Skeletal muscle tissue (tissue), 3 donors: ENCODE measurements at regions not wholly inside any gene's neighbourhood (a gene's known extent, or its start where the extent isn't known, plus 50 kb on each side); places are given as distances from the start of the nearest gene placed in this dataset.
"Not testable (repeated sequence)": the region's sequence is repeated elsewhere in the genome, so short reads cannot be mapped to it uniquely, and the experiment has no call there.

Source experiments
- H3K27ac ChIP-seq: one replicate; pipeline ENCODE4 v1.7.0; 2013; ENCODE audit warnings: mild to moderate bottlenecking, low read depth, low read length, inconsistent platforms
- H3K27me3 ChIP-seq, 3 donors: one replicate each; pipeline ENCODE4 v1.7.0; 2013; ENCODE audit warnings: low read length in 3 of 3; ENCODE audit not compliant: control insufficient read depth in 3 of 3, insufficient read depth in 3 of 3
- H3K36me3 ChIP-seq, 3 donors: one replicate each; pipeline ENCODE4 v1.7.0; 2013; ENCODE audit warnings: low read length in 3 of 3; ENCODE audit not compliant: control insufficient read depth in 3 of 3, insufficient read depth in 3 of 3
- H3K4me1 ChIP-seq, 3 donors: one replicate each; pipeline ENCODE4 v1.7.0; 2013; ENCODE audit warnings: low read length in 3 of 3, mild to moderate bottlenecking in 3 of 3; ENCODE audit not compliant: control insufficient read depth in 3 of 3, insufficient read depth in 3 of 3
- H3K4me3 ChIP-seq, 3 donors: one replicate each; pipeline ENCODE4 v1.7.0; 2013; ENCODE audit warnings: low read length in 3 of 3
- H3K9ac ChIP-seq, 3 donors: one replicate each; pipeline ENCODE4 v1.7.0; 2013; ENCODE audit warnings: low read length in 3 of 3, mild to moderate bottlenecking in 3 of 3, moderate library complexity in 2 of 3, low read depth in 1 of 3
- H3K9me3 ChIP-seq, 3 donors: one replicate each; pipeline ENCODE4 v1.7.0; 2013; ENCODE audit warnings: low read length in 3 of 3; ENCODE audit not compliant: control insufficient read depth in 3 of 3
- donor health status: Osteomylitis.

DNA sequence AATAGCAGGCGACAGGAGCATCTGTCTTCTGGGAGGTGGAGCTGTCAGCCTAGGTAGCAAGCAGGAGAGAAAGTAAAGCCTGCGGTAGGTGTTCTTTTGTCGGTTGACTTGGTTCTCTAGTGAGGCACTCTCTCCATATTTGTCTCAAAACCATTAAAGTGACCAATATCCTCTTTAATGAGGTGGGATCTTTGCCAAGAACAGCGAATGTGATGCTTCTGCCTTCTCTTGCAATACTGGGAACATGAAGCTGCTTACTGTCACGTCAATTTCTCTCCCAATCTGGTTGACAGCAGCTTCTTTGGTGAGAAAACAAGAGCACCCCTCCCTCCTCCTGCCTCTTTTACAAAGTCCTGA is 176.7 kb downstream of the ABCC12 start:
- no peaks in the 10 kb centered on the region for H3K9me3 ChIP-seq
- H3K4me1 ChIP-seq = peaks cover 0 to 17% (median 0%) of the 10 kb centered on the region in 3 donors
- no peaks in the 10 kb centered on the region for H3K27me3 ChIP-seq
- H3K4me3 ChIP-seq = no peak overlapping the region
- H3K27ac ChIP-seq = no peak overlapping the region
- H3K9ac ChIP-seq = no peak overlapping the region
- no peaks in the 10 kb centered on the region for H3K36me3 ChIP-seq

DNA sequence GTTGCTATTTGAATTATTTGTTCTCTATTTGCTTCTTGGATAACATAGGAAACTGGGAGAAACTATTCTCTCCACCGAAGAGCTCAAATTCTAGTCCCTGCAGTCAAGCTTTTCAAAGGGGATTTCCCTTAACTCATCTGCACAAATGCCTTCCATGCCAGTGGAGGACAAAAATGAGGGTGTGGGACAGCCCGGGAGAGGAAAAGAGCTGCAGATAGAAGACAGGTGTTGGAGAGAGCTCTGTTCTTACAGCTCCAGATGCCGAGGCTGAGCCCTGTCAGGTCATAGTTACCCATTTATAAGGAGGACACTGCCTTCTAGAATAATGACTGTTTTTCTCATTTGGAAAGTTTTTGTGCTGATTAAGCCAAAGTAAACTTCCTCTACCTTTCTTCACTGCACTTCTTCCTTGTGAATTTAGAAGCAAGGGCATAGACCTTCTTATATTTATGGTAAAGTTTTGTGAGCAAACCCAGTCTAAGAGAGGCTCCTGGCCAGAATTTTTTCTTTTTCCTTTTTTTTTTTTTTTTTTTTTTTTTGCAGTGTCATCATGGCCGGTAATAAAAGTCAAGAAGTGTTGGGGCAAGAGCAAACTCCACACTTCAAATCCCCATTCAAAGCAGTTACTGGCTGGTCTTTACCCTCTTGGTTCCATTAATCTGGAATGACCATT is 177.2 kb downstream of the ABCC12 start:
- Histone ChIP-seq H3K27me3 (no peaks in the 10 kb centered on the region), H3K27ac (no peak overlapping the region), H3K9me3 (no peaks in the 10 kb centered on the region), H3K4me1 (peaks cover 0 to 17% (median 0%) of the 10 kb centered on the region in 3 donors), H3K36me3 (no peaks in the 10 kb centered on the region), H3K9ac (no peak overlapping the region), H3K4me3 (no peak overlapping the region)

DNA sequence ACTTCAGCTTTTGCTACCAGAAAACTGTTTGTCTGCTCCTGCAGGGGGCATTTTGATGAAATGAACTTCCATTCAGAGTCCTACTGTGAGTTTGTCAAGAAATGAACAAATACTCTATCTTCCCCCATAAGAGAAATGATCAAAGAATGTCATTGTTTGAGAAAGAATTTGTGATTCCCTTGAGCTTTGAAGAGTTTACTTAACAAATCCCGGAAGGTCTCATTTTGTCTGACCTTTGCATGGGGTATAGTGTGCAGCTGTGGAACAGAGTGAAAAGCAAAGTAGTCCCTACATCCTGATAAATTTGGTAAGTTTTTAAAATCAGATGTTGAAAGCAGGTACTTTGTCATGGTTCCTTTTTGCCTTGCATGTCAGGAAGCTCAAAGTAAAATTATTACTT is 178.0 kb downstream of the ABCC12 start:
- Histone ChIP-seq H3K27me3 (no peaks in the 10 kb centered on the region), H3K4me1 (peaks cover 0 to 17% (median 0%) of the 10 kb centered on the region in 3 donors)

GRCh38 chr16:47976636-47977210 is 179.1 kb downstream of the ABCC12 start:
- Histone ChIP-seq H3K4me3 (no peak overlapping the region), H3K9ac (no peak overlapping the region), H3K36me3 (no peaks in the 10 kb centered on the region), H3K4me1 (peaks cover 0 to 17% (median 0%) of the 10 kb centered on the region in 3 donors), H3K9me3 (no peaks in the 10 kb centered on the region), H3K27ac (no peak overlapping the region), H3K27me3 (no peaks in the 10 kb centered on the region)

More for the DNA sequence above, 178.0 kb downstream of the ABCC12 start:
- no peak overlapping the region for H3K4me3 ChIP-seq
- no peaks in the 10 kb centered on the region for H3K9me3 ChIP-seq
- H3K27ac ChIP-seq = no peak overlapping the region
- no peak overlapping the region for H3K9ac ChIP-seq
- no peaks in the 10 kb centered on the region for H3K36me3 ChIP-seq

DNA sequence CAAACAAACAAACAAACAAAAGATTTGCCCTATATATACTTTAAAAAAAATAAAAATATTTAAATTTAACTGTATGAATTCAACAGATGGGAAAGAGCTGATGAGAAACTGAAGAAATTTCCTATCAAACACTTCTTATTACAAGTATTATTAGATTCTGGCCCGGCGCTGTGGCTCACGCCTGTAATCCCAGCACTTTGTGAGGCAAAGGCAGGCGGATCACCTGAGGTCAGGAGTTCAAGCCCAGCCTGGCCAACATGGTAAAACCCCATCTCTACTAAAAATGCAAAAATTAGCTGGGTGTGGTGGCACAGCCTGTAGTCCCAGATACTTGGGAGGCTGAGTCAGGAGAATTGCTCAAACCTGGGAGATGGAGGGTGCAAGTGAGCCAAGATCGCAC is 180.8 kb downstream of the ABCC12 start:
- H3K9ac ChIP-seq, H3K27me3 ChIP-seq, H3K36me3 ChIP-seq, H3K27ac ChIP-seq, H3K4me3 ChIP-seq, H3K9me3 ChIP-seq: not testable (repeated sequence)
- H3K4me1 ChIP-seq = peaks cover 0 to 12% (median 0%) of the 10 kb centered on the region in 3 donors

- Histone ChIP-seq H3K27me3 (peaks cover 0 to 4% (median 0%) of the 10 kb centered on the region in 3 donors), H3K4me1 (peaks cover 0 to 5% (median 0%) of the 10 kb centered on the region in 3 donors), H3K9me3 (no peaks in the 10 kb centered on the region), H3K4me3 (no peak overlapping the region), H3K9ac (no peak overlapping the region), H3K36me3 (no peaks in the 10 kb centered on the region), H3K27ac (no peak overlapping the region)
Observed at GRCh38 chr16:47973552-47973951, 182.2 kb downstream of the ABCC12 start.

DNA sequence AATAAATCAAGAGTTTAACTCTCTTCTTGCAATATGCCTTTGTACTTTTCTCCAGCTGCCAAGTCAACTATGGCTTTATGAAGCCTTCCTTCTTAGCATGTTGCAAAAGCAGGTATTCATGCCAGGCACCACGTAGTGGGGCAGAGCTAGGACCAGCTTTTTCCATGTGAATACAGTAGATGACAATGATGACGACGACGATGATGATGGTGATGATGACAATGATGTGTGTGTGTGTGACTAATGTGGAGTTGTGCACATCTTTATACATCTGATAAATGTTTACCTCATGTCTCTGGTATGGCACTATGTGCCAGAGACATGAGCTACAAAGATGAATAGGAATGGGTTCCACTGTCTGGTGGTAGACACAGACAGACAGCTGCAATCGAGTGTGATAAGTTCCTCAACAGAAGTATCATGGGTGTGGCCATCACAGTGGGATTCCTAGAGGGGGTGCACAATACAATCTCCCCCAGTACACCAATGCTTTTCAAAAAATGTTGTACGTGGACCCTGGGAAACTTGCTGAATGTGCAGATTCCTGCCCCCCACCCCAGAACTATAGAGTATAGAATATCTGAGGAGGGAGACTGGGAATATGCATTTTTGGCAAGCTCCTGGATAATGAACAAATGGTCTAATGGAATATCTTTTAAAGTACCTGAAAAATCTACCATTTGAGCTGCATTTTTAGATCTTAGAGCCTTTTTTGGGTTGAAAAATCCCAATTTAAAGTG is 183.4 kb downstream of the ABCC12 start:
- Histone ChIP-seq H3K9me3 (no peaks in the 10 kb centered on the region), H3K36me3 (no peaks in the 10 kb centered on the region), H3K4me1 (no peaks in the 10 kb centered on the region), H3K27ac (no peak overlapping the region), H3K27me3 (peaks cover 0 to 4% (median 0%) of the 10 kb centered on the region in 3 donors), H3K9ac (no peak overlapping the region), H3K4me3 (no peak overlapping the region)

- H3K27ac ChIP-seq = no peak overlapping the region
- peaks cover 0 to 4% (median 0%) of the 10 kb centered on the region in 3 donors for H3K27me3 ChIP-seq
- H3K4me1 ChIP-seq = no peaks in the 10 kb centered on the region
- no peaks in the 10 kb centered on the region for H3K9me3 ChIP-seq
- no peaks in the 10 kb centered on the region for H3K36me3 ChIP-seq
- H3K4me3 ChIP-seq = no peak overlapping the region
- H3K9ac ChIP-seq = no peak overlapping the region
Observed at GRCh38 chr16:47971225-47971624, 184.6 kb downstream of the ABCC12 start.

GRCh38 chr16:47970291-47970931 is 185.4 kb downstream of the ABCC12 start:
- peaks cover 0 to 4% (median 0%) of the 10 kb centered on the region in 3 donors for H3K27me3 ChIP-seq
- H3K36me3 ChIP-seq = no peaks in the 10 kb centered on the region
- no peak overlapping the region for H3K9ac ChIP-seq

GRCh38 chr16:47967374-47967773 is 188.4 kb downstream of the ABCC12 start:
- H3K9me3 ChIP-seq = no peaks in the 10 kb centered on the region
- peaks cover 0 to 4% (median 0%) of the 10 kb centered on the region in 3 donors for H3K27me3 ChIP-seq
- no peak overlapping the region for H3K27ac ChIP-seq
- H3K4me3 ChIP-seq = no peak overlapping the region
- H3K9ac ChIP-seq = no peak overlapping the region
- no peaks in the 10 kb centered on the region for H3K36me3 ChIP-seq
- no peaks in the 10 kb centered on the region for H3K4me1 ChIP-seq

More at GRCh38 chr16:47970291-47970931, 185.4 kb downstream of the ABCC12 start:
- Histone ChIP-seq H3K4me3 (no peak overlapping the region), H3K27ac (no peak overlapping the region), H3K4me1 (no peaks in the 10 kb centered on the region), H3K9me3 (no peaks in the 10 kb centered on the region)
